ENCODE measurements at regions not wholly inside any gene's neighbourhood (a gene's known extent, or its start where the extent isn't known, plus 50 kb on each side); places are given as distances from the start of the nearest gene placed in this dataset.

- DNase-seq (ENCODE audit: low read depth) = no peak
- no peak overlapping the region for H3K4me3 ChIP-seq (ENCODE audit: low read depth, low read length)
- TF ChIP-seq CTCF (conservative IDR thresholded peaks at IDR 0.05; ENCODE audit: low read depth, low read length) = no peak
These were observed 691.0 kb upstream of the HS6ST1 start for GRCh38 chr2:129009555-129010146.

GRCh38 chr2:129010262-129010661 lies 691.6 kb upstream of the HS6ST1 start:
- DNase-seq (ENCODE audit: low read depth) = no peak
- TF ChIP-seq CTCF (conservative IDR thresholded peaks at IDR 0.05; ENCODE audit: low read depth, low read length) = no peak
- no peak overlapping the region for H3K4me3 ChIP-seq (ENCODE audit: low read depth, low read length)

- H3K4me3 ChIP-seq (ENCODE audit: low read depth, low read length) = no peak overlapping the region
- no peak for TF ChIP-seq CTCF (conservative IDR thresholded peaks at IDR 0.05; ENCODE audit: low read depth, low read length)
- no peak for DNase-seq (ENCODE audit: low read depth)
These were observed 692.9 kb upstream of the HS6ST1 start for GRCh38 chr2:129011466-129012061.

- no peak overlapping the region for H3K4me3 ChIP-seq (ENCODE audit: low read depth, low read length)
- no peak for DNase-seq (ENCODE audit: low read depth)
- TF ChIP-seq CTCF (conservative IDR thresholded peaks at IDR 0.05; ENCODE audit: low read depth, low read length) = no peak
These were observed 695.8 kb upstream of the HS6ST1 start for GRCh38 chr2:129014432-129014831.

- no peak for TF ChIP-seq CTCF (conservative IDR thresholded peaks at IDR 0.05; ENCODE audit: low read depth, low read length)
- DNase-seq (ENCODE audit: low read depth) = no peak
- H3K4me3 ChIP-seq (ENCODE audit: low read depth, low read length) = no peak overlapping the region
These were observed 697.0 kb upstream of the HS6ST1 start for GRCh38 chr2:129015397-129016285.

GRCh38 chr2:129016972-129017371 lies 698.3 kb upstream of the HS6ST1 start:
- no peak for DNase-seq (ENCODE audit: low read depth)
- no peak overlapping the region for H3K4me3 ChIP-seq (ENCODE audit: low read depth, low read length)
- TF ChIP-seq CTCF (conservative IDR thresholded peaks at IDR 0.05; ENCODE audit: low read depth, low read length) = no peak

Data from choroid plexus epithelial cell (primary cell).